Sigmoid colon (tissue), 4 donors: ENCODE measurements at regions not wholly inside any gene's neighbourhood (a gene's known extent, or its start where the extent isn't known, plus 50 kb on each side); places are given as distances from the start of the nearest gene placed in this dataset.

Experiments
- CTCF ChIP-seq, 4 experiments: fragments of 450-650 bp in 3 of 4; fragments of 200-600 bp in 1 of 4; IDR thresholded peaks; one replicate each; pipeline ENCODE4 v1.5.1; 2016 to 2019; ENCODE audit warnings: antibody characterized with exemption in 4 of 4, mild to moderate bottlenecking in 3 of 4, moderate library complexity in 2 of 4
- POLR2AphosphoS5 ChIP-seq, 4 donors: sonication (generic); formaldehyde crosslinking; IDR thresholded peaks; one replicate each; pipeline ENCODE4 v1.6.1; 2017; ENCODE audit warnings: antibody characterized with exemption in 4 of 4

GRCh38 chr22:25318081-25318823 is 98.8 kb downstream of the CRYBB2 start:
- TF ChIP-seq CTCF (IDR thresholded peaks at IDR 0.05) (no peak), POLR2AphosphoS5 (IDR thresholded peaks at IDR 0.05) (no peak)
